OCI-LY7 (cell line): ENCODE measurements at regions not wholly inside any gene's neighbourhood (a gene's known extent, or its start where the extent isn't known, plus 50 kb on each side); places are given as distances from the start of the nearest gene placed in this dataset.

Experiments used
- EZH2phosphoT487 ChIP-seq: fragments of 200-600 bp; sonication (generic); IDR thresholded peaks from 2 replicates; pipeline ENCODE4 v1.6.1; 2018; ENCODE audit warnings: low read depth, borderline replicate concordance, mild to moderate bottlenecking, mixed run types, antibody characterized with exemption, low read length, moderate library complexity, mixed read lengths
- TF ChIP-seq, protein P1 (sequence below): fragments of 200-600 bp; sonication (generic); conservative IDR thresholded peaks from 2 replicates; pipeline ENCODE4 v1.5.1; 2014; ENCODE audit warnings: mild to moderate bottlenecking, antibody characterized with exemption, low read length, moderate library complexity, mixed read lengths

DNA sequence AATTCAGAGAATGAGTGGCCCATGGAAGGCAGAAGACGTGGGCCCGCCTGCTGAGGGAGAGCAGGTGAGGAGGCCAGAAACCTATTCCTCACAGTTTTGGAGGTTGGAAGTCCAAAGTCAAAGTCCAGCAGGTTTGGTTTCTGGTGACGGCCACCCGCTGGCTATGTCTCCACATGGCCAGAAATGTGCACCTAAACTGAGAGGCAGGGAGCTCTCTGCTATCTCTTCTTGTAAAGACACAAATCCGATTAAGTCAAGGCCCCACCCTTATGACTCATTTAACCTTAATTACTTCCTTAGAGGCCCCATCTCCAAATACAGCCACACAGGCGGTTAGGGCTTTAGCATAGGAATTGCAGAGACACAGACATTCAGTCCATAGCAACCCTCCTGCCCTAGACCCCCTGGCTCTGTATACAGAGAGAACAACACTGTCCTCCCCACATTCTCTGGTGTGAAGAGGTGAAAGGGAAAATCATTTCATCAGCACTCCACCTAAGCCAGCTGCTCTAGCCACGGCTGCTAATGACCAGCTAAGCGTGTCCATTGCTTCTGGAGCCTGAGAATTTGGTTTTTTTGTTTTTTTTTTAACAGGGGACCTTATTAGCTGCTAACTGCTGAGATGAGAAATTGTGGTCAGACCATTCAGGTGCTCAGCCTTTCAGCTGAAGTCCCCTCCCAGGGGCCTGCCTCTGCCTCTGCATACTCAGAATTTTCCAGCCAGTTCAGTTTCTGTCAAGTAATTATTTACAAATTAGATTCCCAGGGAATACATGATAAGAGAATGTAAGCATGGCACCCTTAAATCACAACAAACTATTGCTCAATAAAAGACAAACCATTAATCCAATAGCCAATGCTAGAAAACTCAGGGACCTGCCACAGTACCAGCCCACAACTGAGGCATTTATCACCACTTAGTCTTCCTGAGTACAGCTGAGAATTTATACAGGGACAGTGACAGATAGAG lies 368.7 kb upstream of the ID2 start:
- TF ChIP-seq, protein P1, sequence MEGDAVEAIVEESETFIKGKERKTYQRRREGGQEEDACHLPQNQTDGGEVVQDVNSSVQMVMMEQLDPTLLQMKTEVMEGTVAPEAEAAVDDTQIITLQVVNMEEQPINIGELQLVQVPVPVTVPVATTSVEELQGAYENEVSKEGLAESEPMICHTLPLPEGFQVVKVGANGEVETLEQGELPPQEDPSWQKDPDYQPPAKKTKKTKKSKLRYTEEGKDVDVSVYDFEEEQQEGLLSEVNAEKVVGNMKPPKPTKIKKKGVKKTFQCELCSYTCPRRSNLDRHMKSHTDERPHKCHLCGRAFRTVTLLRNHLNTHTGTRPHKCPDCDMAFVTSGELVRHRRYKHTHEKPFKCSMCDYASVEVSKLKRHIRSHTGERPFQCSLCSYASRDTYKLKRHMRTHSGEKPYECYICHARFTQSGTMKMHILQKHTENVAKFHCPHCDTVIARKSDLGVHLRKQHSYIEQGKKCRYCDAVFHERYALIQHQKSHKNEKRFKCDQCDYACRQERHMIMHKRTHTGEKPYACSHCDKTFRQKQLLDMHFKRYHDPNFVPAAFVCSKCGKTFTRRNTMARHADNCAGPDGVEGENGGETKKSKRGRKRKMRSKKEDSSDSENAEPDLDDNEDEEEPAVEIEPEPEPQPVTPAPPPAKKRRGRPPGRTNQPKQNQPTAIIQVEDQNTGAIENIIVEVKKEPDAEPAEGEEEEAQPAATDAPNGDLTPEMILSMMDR: no peak
- TF ChIP-seq EZH2phosphoT487: no peak
